ENCODE measurements at regions not wholly inside any gene's neighbourhood (a gene's known extent, or its start where the extent isn't known, plus 50 kb on each side); places are given as distances from the start of the nearest gene placed in this dataset.

GRCh38 chr20:57951549-57951948, 241.7 kb upstream of the PMEPA1 start:
- no peak overlapping the region for H3K9ac ChIP-seq (ENCODE audit: low read depth, low read length)
- peaks cover 10% of the 10 kb centered on the region for H3K4me1 ChIP-seq (ENCODE audit: control insufficient read depth, insufficient read depth, low read length)
- no peak overlapping the region for H3K4me3 ChIP-seq (ENCODE audit: low read length)

GRCh38 chr20:57950764-57951485, 241.1 kb upstream of the PMEPA1 start:
- Histone ChIP-seq H3K9me3 (replicated peaks; ENCODE audit: low read length) (no peaks in the 10 kb centered on the region), H3K27me3 (ENCODE audit: control insufficient read depth, insufficient read depth, low read length) (peaks cover 4% of the 10 kb centered on the region), H3K9ac (ENCODE audit: low read depth, low read length) (no peak overlapping the region), H3K36me3 (ENCODE audit: insufficient read depth, low read length) (no peaks in the 10 kb centered on the region), H3K4me2 (ENCODE audit: low read length) (no peak overlapping the region), H3K4me3 (ENCODE audit: low read length) (no peak overlapping the region), H3K4me1 (ENCODE audit: control insufficient read depth, insufficient read depth, low read length) (peaks cover 10% of the 10 kb centered on the region)

More at GRCh38 chr20:57951549-57951948, 241.7 kb upstream of the PMEPA1 start:
- no peaks in the 10 kb centered on the region for H3K36me3 ChIP-seq (ENCODE audit: insufficient read depth, low read length)
- peaks cover 4% of the 10 kb centered on the region for H3K27me3 ChIP-seq (ENCODE audit: control insufficient read depth, insufficient read depth, low read length)
- no peaks in the 10 kb centered on the region for H3K9me3 ChIP-seq (replicated peaks; ENCODE audit: low read length)
- no peak overlapping the region for H3K4me2 ChIP-seq (ENCODE audit: low read length)

GRCh38 chr20:57948180-57948955, 238.6 kb upstream of the PMEPA1 start:
- Histone ChIP-seq H3K4me1 (ENCODE audit: control insufficient read depth, insufficient read depth, low read length) (peaks cover 10% of the 10 kb centered on the region), H3K9me3 (replicated peaks; ENCODE audit: low read length) (no peaks in the 10 kb centered on the region), H3K4me3 (ENCODE audit: low read length) (no peak overlapping the region), H3K27me3 (ENCODE audit: control insufficient read depth, insufficient read depth, low read length) (peaks cover 4% of the 10 kb centered on the region), H3K36me3 (ENCODE audit: insufficient read depth, low read length) (no peaks in the 10 kb centered on the region), H3K4me2 (ENCODE audit: low read length) (no peak overlapping the region), H3K9ac (ENCODE audit: low read depth, low read length) (no peak overlapping the region)

GRCh38 chr20:57947421-57948179, 237.8 kb upstream of the PMEPA1 start:
- Histone ChIP-seq H3K27me3 (ENCODE audit: control insufficient read depth, insufficient read depth, low read length) (peaks cover 4% of the 10 kb centered on the region), H3K9ac (ENCODE audit: low read depth, low read length) (no peak overlapping the region), H3K4me3 (ENCODE audit: low read length) (no peak overlapping the region), H3K4me2 (ENCODE audit: low read length) (no peak overlapping the region), H3K4me1 (ENCODE audit: control insufficient read depth, insufficient read depth, low read length) (peaks cover 10% of the 10 kb centered on the region), H3K9me3 (replicated peaks; ENCODE audit: low read length) (no peaks in the 10 kb centered on the region), H3K36me3 (ENCODE audit: insufficient read depth, low read length) (no peaks in the 10 kb centered on the region)

- Histone ChIP-seq H3K27me3 (ENCODE audit: control insufficient read depth, insufficient read depth, low read length) (peaks cover under 1% of the 10 kb centered on the region), H3K9ac (ENCODE audit: low read depth, low read length) (no peak overlapping the region), H3K4me3 (ENCODE audit: low read length) (no peak overlapping the region), H3K36me3 (ENCODE audit: insufficient read depth, low read length) (no peaks in the 10 kb centered on the region), H3K4me1 (ENCODE audit: control insufficient read depth, insufficient read depth, low read length) (peaks cover 10% of the 10 kb centered on the region), H3K9me3 (replicated peaks; ENCODE audit: low read length) (no peaks in the 10 kb centered on the region), H3K4me2 (ENCODE audit: low read length) (no peak overlapping the region)
These were observed 236.9 kb upstream of the PMEPA1 start for GRCh38 chr20:57946559-57947315.

- Histone ChIP-seq H3K4me1 (ENCODE audit: control insufficient read depth, insufficient read depth, low read length) (peaks cover 10% of the 10 kb centered on the region), H3K9me3 (replicated peaks; ENCODE audit: low read length) (no peaks in the 10 kb centered on the region), H3K4me2 (ENCODE audit: low read length) (no peak overlapping the region), H3K27me3 (ENCODE audit: control insufficient read depth, insufficient read depth, low read length) (peaks cover 5% of the 10 kb centered on the region), H3K4me3 (ENCODE audit: low read length) (no peak overlapping the region), H3K9ac (ENCODE audit: low read depth, low read length) (no peak overlapping the region), H3K36me3 (ENCODE audit: insufficient read depth, low read length) (no peaks in the 10 kb centered on the region)
These were observed 235.2 kb upstream of the PMEPA1 start for GRCh38 chr20:57944988-57945387.

GRCh38 chr20:57943950-57944349, 234.1 kb upstream of the PMEPA1 start:
- no peak overlapping the region for H3K9ac ChIP-seq (ENCODE audit: low read depth, low read length)
- no peak overlapping the region for H3K4me3 ChIP-seq (ENCODE audit: low read length)
- no peaks in the 10 kb centered on the region for H3K9me3 ChIP-seq (replicated peaks; ENCODE audit: low read length)
- no peaks in the 10 kb centered on the region for H3K36me3 ChIP-seq (ENCODE audit: insufficient read depth, low read length)
- no peak overlapping the region for H3K4me2 ChIP-seq (ENCODE audit: low read length)
- peaks cover 5% of the 10 kb centered on the region for H3K27me3 ChIP-seq (ENCODE audit: control insufficient read depth, insufficient read depth, low read length)
- H3K4me1 ChIP-seq (ENCODE audit: control insufficient read depth, insufficient read depth, low read length), result peaks cover 10% of the 10 kb centered on the region

- Histone ChIP-seq H3K4me3 (ENCODE audit: low read length) (no peak overlapping the region), H3K4me2 (ENCODE audit: low read length) (no peak overlapping the region), H3K9me3 (replicated peaks; ENCODE audit: low read length) (no peaks in the 10 kb centered on the region), H3K9ac (ENCODE audit: low read depth, low read length) (no peak overlapping the region), H3K4me1 (ENCODE audit: control insufficient read depth, insufficient read depth, low read length) (peaks cover 10% of the 10 kb centered on the region), H3K36me3 (ENCODE audit: insufficient read depth, low read length) (no peaks in the 10 kb centered on the region), H3K27me3 (ENCODE audit: control insufficient read depth, insufficient read depth, low read length) (peaks cover 5% of the 10 kb centered on the region)
These were observed 233.5 kb upstream of the PMEPA1 start for GRCh38 chr20:57943291-57943690.

GRCh38 chr20:57941604-57942381, 232.0 kb upstream of the PMEPA1 start:
- no peaks in the 10 kb centered on the region for H3K9me3 ChIP-seq (replicated peaks; ENCODE audit: low read length)
- H3K4me3 ChIP-seq (ENCODE audit: low read length), result no peak overlapping the region
- no peaks in the 10 kb centered on the region for H3K36me3 ChIP-seq (ENCODE audit: insufficient read depth, low read length)
- H3K27me3 ChIP-seq (ENCODE audit: control insufficient read depth, insufficient read depth, low read length), result peaks cover 5% of the 10 kb centered on the region
- no peaks in the 10 kb centered on the region for H3K4me1 ChIP-seq (ENCODE audit: control insufficient read depth, insufficient read depth, low read length)
- no peak overlapping the region for H3K4me2 ChIP-seq (ENCODE audit: low read length)
- H3K9ac ChIP-seq (ENCODE audit: low read depth, low read length), result no peak overlapping the region

- H3K4me2 ChIP-seq (ENCODE audit: low read length), result no peak overlapping the region
- H3K9ac ChIP-seq (ENCODE audit: low read depth, low read length), result no peak overlapping the region
- H3K36me3 ChIP-seq (ENCODE audit: insufficient read depth, low read length), result no peaks in the 10 kb centered on the region
- no peak overlapping the region for H3K4me3 ChIP-seq (ENCODE audit: low read length)
- no peaks in the 10 kb centered on the region for H3K9me3 ChIP-seq (replicated peaks; ENCODE audit: low read length)
- peaks cover 5% of the 10 kb centered on the region for H3K27me3 ChIP-seq (ENCODE audit: control insufficient read depth, insufficient read depth, low read length)
- no peaks in the 10 kb centered on the region for H3K4me1 ChIP-seq (ENCODE audit: control insufficient read depth, insufficient read depth, low read length)
These were observed 231.2 kb upstream of the PMEPA1 start for GRCh38 chr20:57940868-57941522.
